ENCODE measurements at regions not wholly inside any gene's neighbourhood (a gene's known extent, or its start where the extent isn't known, plus 50 kb on each side); places are given as distances from the start of the nearest gene placed in this dataset.

- TF ChIP-seq CTCF (IDR thresholded peaks at IDR 0.05) (no peak), POLR2A (IDR thresholded peaks at IDR 0.05) (no peak)
Observed at GRCh38 chr12:25839470-25839869, 119.0 kb upstream of the RASSF8 start.

Data from esophagus squamous epithelium (tissue), 4 donors.